Upper lobe of left lung (tissue), 4 donors: ENCODE measurements at regions not wholly inside any gene's neighbourhood (a gene's known extent, or its start where the extent isn't known, plus 50 kb on each side); places are given as distances from the start of the nearest gene placed in this dataset.

Source experiments
- CTCF ChIP-seq, 6 experiments: fragments of 450-650 bp in 4 of 6; fragments of 200-600 bp in 2 of 6; sonication (generic) in 2 of 6; IDR thresholded peaks; one replicate each; pipeline ENCODE4 v1.5.1; 2016 to 2019; ENCODE audit warnings: antibody characterized with exemption in 6 of 6
- EP300 ChIP-seq, 4 donors: sonication (generic); formaldehyde crosslinking; IDR thresholded peaks; one replicate each; pipeline ENCODE4 v1.5.1; 2017; ENCODE audit warnings: antibody characterized with exemption in 4 of 4, control low read depth in 2 of 4

DNA sequence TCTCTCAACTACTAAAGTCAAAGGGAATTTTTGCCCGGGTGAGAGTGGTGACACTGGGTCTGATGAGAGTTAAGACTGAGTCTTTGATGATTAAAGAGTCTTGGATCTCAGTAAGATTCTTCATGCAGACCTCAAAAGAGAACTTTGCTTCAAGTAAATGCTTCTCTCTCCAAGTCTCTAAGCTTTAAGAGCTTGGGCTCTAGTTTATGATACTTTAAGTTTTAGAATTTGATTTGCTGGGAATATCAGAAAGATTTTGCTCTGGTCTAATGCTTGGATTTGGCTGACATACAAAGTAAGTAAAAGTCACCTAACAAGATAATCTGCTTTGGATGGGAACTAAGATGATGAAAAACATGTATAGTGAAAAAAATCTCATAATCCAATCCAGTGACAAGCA lies 566.3 kb downstream of the MAT2B start:
- TF ChIP-seq CTCF (IDR thresholded peaks at IDR 0.05) = no peak
- TF ChIP-seq EP300 (IDR thresholded peaks at IDR 0.05) = no peak
